H1 (cell line): ENCODE measurements at regions not wholly inside any gene's neighbourhood (a gene's known extent, or its start where the extent isn't known, plus 50 kb on each side); places are given as distances from the start of the nearest gene placed in this dataset.

Experiments used
- CTCF ChIA-PET: fragments of 300-600 bp; sonication (Branson Sonifier 250); formaldehyde crosslinking; loops from one replicate; lab custom pipeline; 2021; ENCODE audit not compliant: partially characterized antibody; lab: Charles Lee
- POLR2A ChIA-PET: fragments of 300-600 bp; sonication (Branson Sonifier 250); formaldehyde crosslinking; loops from one replicate; lab custom pipeline; 2021; ENCODE audit warnings: inconsistent platforms; ENCODE audit not compliant: partially characterized antibody; lab: Charles Lee
- DNase-seq, 2 experiments: peaks; one replicate each; pipeline versions ENCODE4 v3.0.0 to v3.0.0-alpha.2; 2010 to 2022; ENCODE audit warnings: low spot score in 2 of 2, low read depth in 1 of 2, mixed read lengths in 1 of 2
- FAIRE-seq: peaks from 2 replicates; lab custom pipeline; 2011; peaks lifted over from hg19 to GRCh38; lab: Jason Lieb, UNC
- H2AFZ ChIP-seq: 2 replicates; pipeline ENCODE4 v1.8.1; 2012; ENCODE audit warnings: low read length, inconsistent platforms
- H2AK5ac ChIP-seq: 2 replicates; pipeline ENCODE4 v1.6.1; 2013; ENCODE audit warnings: low read depth, low read length
- H2BK120ac ChIP-seq: replicated peaks from 2 replicates; pipeline ENCODE3; 2013; ENCODE audit warnings: low read depth, low read length, inconsistent platforms
- H2BK12ac ChIP-seq: 2 replicates; pipeline ENCODE4 v1.6.1; 2013; ENCODE audit warnings: low read depth, low read length
- H2BK15ac ChIP-seq: 2 replicates; pipeline ENCODE4 v1.6.1; 2013; ENCODE audit warnings: low read length
- H2BK20ac ChIP-seq: 2 replicates; pipeline ENCODE4 v1.6.1; 2013; ENCODE audit warnings: low read length
- H2BK5ac ChIP-seq: 2 replicates; pipeline ENCODE4 v1.6.1; 2013; ENCODE audit warnings: low read depth, low read length
- H3K14ac ChIP-seq: 2 replicates; pipeline ENCODE4 v1.6.1; 2013; ENCODE audit warnings: inconsistent platforms; ENCODE audit not compliant: insufficient read length
- H3K18ac ChIP-seq: 2 replicates; pipeline ENCODE4 v1.6.1; 2013; ENCODE audit warnings: low read length; ENCODE audit errors: extremely low read depth
- H3K23ac ChIP-seq: 2 replicates; pipeline ENCODE4 v1.6.1; 2013; ENCODE audit warnings: inconsistent platforms; ENCODE audit not compliant: insufficient read length
- H3K23me2 ChIP-seq: 2 replicates; pipeline ENCODE4 v1.6.1; 2013; ENCODE audit warnings: low read depth, low read length
- H3K27ac ChIP-seq: 2 replicates; pipeline ENCODE4 v1.6.1; 2011; ENCODE audit warnings: low read depth, low read length, inconsistent platforms
- H3K27me3 ChIP-seq, 4 experiments: replicated peaks in 1 of 4; 1 replicate in 1 of 4; 2 replicates in 3 of 4; pipeline versions ENCODE4 v1.6.1 to v1.8.1; 2011 to 2013; ENCODE audit warnings: low read length in 3 of 4, mild to moderate bottlenecking in 3 of 4, inconsistent platforms in 2 of 4, mixed read lengths in 2 of 4, moderate library complexity in 1 of 4; ENCODE audit not compliant: control insufficient read depth in 3 of 4, insufficient read depth in 3 of 4; ENCODE audit errors: extremely low read depth in 1 of 4
- H3K36me3 ChIP-seq, 4 experiments: 2 replicates each; pipeline versions ENCODE4 v1.6.1 to v1.8.1; 2011 to 2013; ENCODE audit warnings: mild to moderate bottlenecking in 4 of 4, low read length in 3 of 4, moderate library complexity in 2 of 4, control low read depth in 1 of 4, inconsistent platforms in 1 of 4; ENCODE audit not compliant: insufficient read depth in 4 of 4, control insufficient read depth in 2 of 4
- H3K4ac ChIP-seq: replicated peaks from 2 replicates; pipeline ENCODE3; 2013; ENCODE audit warnings: low read length, low read depth, mixed read lengths, inconsistent platforms; ENCODE audit not compliant: insufficient read length
- H3K4me1 ChIP-seq, 4 experiments: replicated peaks in 1 of 4; 1 replicate in 1 of 4; 2 replicates in 3 of 4; pipeline versions ENCODE4 v1.6.1 to v1.8.1; 2011 to 2013; ENCODE audit warnings: low read length in 3 of 4, inconsistent platforms in 2 of 4, mixed read lengths in 1 of 4; ENCODE audit not compliant: insufficient read depth in 4 of 4, control insufficient read depth in 3 of 4
- H3K4me2 ChIP-seq, 2 experiments: 2 replicates each; pipeline versions ENCODE4 v1.6.1 to v1.8.1; 2011 to 2013; ENCODE audit warnings: low read depth in 2 of 2, low read length in 2 of 2, control low read depth in 1 of 2, inconsistent platforms in 1 of 2, mild to moderate bottlenecking in 1 of 2; ENCODE audit not compliant: insufficient read depth in 1 of 2
- H3K4me3 ChIP-seq, 4 experiments: fragments of 200-600, 300-600 bp in 1 of 4; sonication (generic), shearing (Covaris generic), sonication (Bioruptor Twin) in 1 of 4; 2 replicates each; pipeline versions ENCODE4 v1.5.1 to v1.8.1; 2011 to 2016; ENCODE audit warnings: low read length in 4 of 4, low read depth in 3 of 4, control low read depth in 2 of 4, inconsistent platforms in 2 of 4, mild to moderate bottlenecking in 2 of 4, mixed read lengths in 1 of 4, moderate library complexity in 1 of 4; ENCODE audit not compliant: insufficient read depth in 2 of 4; ENCODE audit errors: extremely low read depth in 1 of 4
- H3K56ac ChIP-seq: replicated peaks from 2 replicates; pipeline ENCODE3; 2013; ENCODE audit warnings: low read depth, mild to moderate bottlenecking, mixed read lengths, low read length, inconsistent platforms; ENCODE audit not compliant: insufficient read length
- H3K79me1 ChIP-seq: 2 replicates; pipeline ENCODE4 v1.6.1; 2013; ENCODE audit warnings: low read depth, low read length, control low read depth
- H3K79me2 ChIP-seq, 2 experiments: 2 replicates each; pipeline versions ENCODE4 v1.6.1 to v1.8.1; 2012 to 2013; ENCODE audit warnings: low read length in 2 of 2, mild to moderate bottlenecking in 2 of 2, inconsistent platforms in 1 of 2; ENCODE audit not compliant: insufficient read depth in 2 of 2, control insufficient read depth in 1 of 2
- H3K9ac ChIP-seq, 4 experiments: replicated peaks in 1 of 4; 1 replicate in 1 of 4; 2 replicates in 3 of 4; pipeline versions ENCODE4 v1.6.1 to v1.8.1; 2011 to 2013; ENCODE audit warnings: low read depth in 3 of 4, low read length in 3 of 4, control low read depth in 2 of 4, mild to moderate bottlenecking in 2 of 4, moderate library complexity in 2 of 4, inconsistent platforms in 1 of 4; ENCODE audit errors: extremely low read depth in 1 of 4
- H3K9me3 ChIP-seq, 2 experiments: 2 replicates each; pipeline versions ENCODE4 v1.6.1 to v1.8.1; 2012 to 2013; ENCODE audit warnings: mild to moderate bottlenecking in 2 of 2, moderate library complexity in 2 of 2, control low read depth in 1 of 2, inconsistent platforms in 1 of 2, low read depth in 1 of 2, low read length in 1 of 2, mixed read lengths in 1 of 2; ENCODE audit not compliant: insufficient read depth in 2 of 2
- H4K20me1 ChIP-seq, 2 experiments: replicated peaks in 1 of 2; 2 replicates each; pipeline versions ENCODE3 to v1.8.1; 2011 to 2013; ENCODE audit warnings: inconsistent platforms in 2 of 2, low read length in 2 of 2, mild to moderate bottlenecking in 1 of 2; ENCODE audit not compliant: insufficient read depth in 2 of 2, control insufficient read depth in 1 of 2
- H4K5ac ChIP-seq: 2 replicates; pipeline ENCODE4 v1.6.1; 2013; ENCODE audit warnings: low read length, low read depth, mixed read lengths, inconsistent platforms; ENCODE audit not compliant: insufficient read length
- H4K8ac ChIP-seq: 2 replicates; pipeline ENCODE4 v1.8.0; 2013; ENCODE audit warnings: mild to moderate bottlenecking, moderate library complexity, low read length, inconsistent platforms; ENCODE audit not compliant: insufficient read depth; ENCODE audit errors: extremely low read depth
- H4K91ac ChIP-seq: replicated peaks from 2 replicates; pipeline ENCODE3; 2013; ENCODE audit warnings: low read length, mixed read lengths, inconsistent platforms; ENCODE audit not compliant: insufficient read length
- BACH1 ChIP-seq: IDR thresholded peaks from 2 replicates; pipeline ENCODE4 v1.6.1; 2012; ENCODE audit warnings: low read length, improper control_type of control experiment
- CHD1 ChIP-seq: IDR thresholded peaks from 2 replicates; pipeline ENCODE4 v1.6.1; 2012; ENCODE audit warnings: low read depth, low read length, improper control_type of control experiment
- HDAC2 ChIP-seq, 2 experiments: fragments of 300-600 bp in 1 of 2; sonication (generic) in 1 of 2; IDR thresholded peaks; 2 replicates each; pipeline ENCODE4 v1.6.1; 2011 to 2012; ENCODE audit warnings: low read depth in 2 of 2, low read length in 2 of 2, mild to moderate bottlenecking in 2 of 2, moderate library complexity in 2 of 2, borderline replicate concordance in 1 of 2, inconsistent platforms in 1 of 2
- KDM1A ChIP-seq: fragments of 200-600, 300-600 bp; sonication (generic); IDR thresholded peaks from 2 replicates; pipeline ENCODE4 v1.7.1; 2016; ENCODE audit warnings: mild to moderate bottlenecking, low read length, borderline replicate concordance
- NRF1 ChIP-seq: IDR thresholded peaks from 2 replicates; pipeline ENCODE4 v1.6.1; 2011; ENCODE audit warnings: mild to moderate bottlenecking, low read depth, low read length, improper control_type of control experiment
- POLR2AphosphoS5 ChIP-seq: IDR thresholded peaks from 2 replicates; pipeline ENCODE4 v1.6.1; 2011; ENCODE audit warnings: low read depth, low read length
- SP2 ChIP-seq: IDR thresholded peaks from 2 replicates; pipeline ENCODE4 v1.6.1; 2012; ENCODE audit warnings: mild to moderate bottlenecking, low read length, inconsistent platforms
- TEAD4 ChIP-seq: IDR thresholded peaks from 2 replicates; pipeline ENCODE4 v1.6.1; 2012; ENCODE audit warnings: low read depth, low read length, inconsistent platforms, mixed read lengths
- WGBS, 2 experiments: shearing (Covaris generic) in 1 of 2; methylation state at CpG; one replicate each; pipeline versions ENCODE4 v1.1.6 to v1.1.7; 2013 to 2015; ENCODE audit warnings: low lambda C conversion rate in 2 of 2, mixed read lengths in 2 of 2, inconsistent platforms in 1 of 2, low coverage in 1 of 2, missing lambda C conversion rate in 1 of 2; ENCODE audit not compliant: insufficient replicate concordance in 2 of 2, insufficient coverage in 1 of 2, insufficient read length in 1 of 2; ENCODE audit errors: extremely low coverage in 1 of 2, missing lambda C conversion rate in 1 of 2; 5-methylcytosine and 5-hydroxymethylcytosine counted together

DNA sequence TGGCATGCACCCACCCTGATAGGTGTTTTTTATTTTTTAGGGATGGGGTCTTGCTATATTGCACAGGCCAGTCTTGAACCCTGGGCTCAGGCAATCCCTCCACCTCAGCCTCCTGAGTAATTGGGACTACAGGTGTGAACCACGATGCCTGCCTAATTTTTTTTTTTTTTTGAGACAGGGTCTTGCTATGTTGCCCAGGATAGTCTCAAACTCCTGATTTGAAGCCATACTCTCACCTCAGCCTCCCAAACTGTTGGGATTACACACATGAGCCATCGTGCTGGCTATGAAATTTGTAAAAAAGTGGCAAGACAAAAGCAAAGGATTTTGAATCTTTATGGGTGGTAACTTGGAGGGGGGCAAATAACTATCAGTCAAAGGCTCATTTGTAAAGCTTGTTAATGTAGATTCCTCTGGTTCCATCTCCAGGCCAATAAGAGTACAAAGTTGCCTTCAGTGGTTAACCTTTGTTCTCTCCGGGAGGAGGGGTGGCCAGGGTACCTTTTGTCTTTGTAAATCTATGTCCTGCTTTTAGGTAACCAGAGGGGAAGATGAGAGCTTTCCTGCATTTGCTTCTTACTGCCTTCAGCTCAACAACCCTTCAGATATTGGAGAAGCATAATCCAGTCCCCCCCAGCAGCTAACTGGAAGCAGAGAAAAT is 372.0 kb upstream of the JARID2 start:
- H4K5ac ChIP-seq, result no peak overlapping the region
- H2BK120ac ChIP-seq, result no peak overlapping the region
- no peak overlapping the region for H3K18ac ChIP-seq
- ChIA-PET POLR2A (interaction anchor here (0.7 to 1.3 kb wide), 3 partner anchors 10 to 494 kb away, joined by 3 to 4 read pairs (median 3); no protein-coding TSS in a partner anchor), CTCF (interaction anchor here (0.6 to 2.0 kb wide), 5 partner anchors 10 to 251 kb away, joined by 3 to 7 read pairs (median 3); no protein-coding TSS in a partner anchor)
- H3K4me2 ChIP-seq, result peak overlapping the region in 1 of 2 experiments; percentile 20; a peak in 2 of 4 replicates
- no peak overlapping the region; the same call in 1 of the 2 replicates for H3K27ac ChIP-seq
- H3K9ac ChIP-seq, result no peak overlapping the region
- FAIRE-seq (peak; percentile 85), DNase-seq (no peak)
- no peaks in the 10 kb centered on the region for H3K9me3 ChIP-seq
- H2AK5ac ChIP-seq, result no peak overlapping the region
- H2BK5ac ChIP-seq, result no peak overlapping the region; the same call in 1 of the 2 replicates
- peaks cover 0 to 5% (median 0%) of the 10 kb centered on the region in 4 experiments; a peak in 1 of 8 replicates for H3K36me3 ChIP-seq
- H3K23ac ChIP-seq, result no peak overlapping the region
- H3K56ac ChIP-seq, result no peak overlapping the region
- no peak overlapping the region for H4K8ac ChIP-seq
- H2AFZ ChIP-seq, result no peak overlapping the region
- H3K79me1 ChIP-seq, result no peaks in the 10 kb centered on the region; the same call in 1 of the 2 replicates
- no peaks in the 10 kb centered on the region for H3K79me2 ChIP-seq
- peaks cover 0 to 11% (median 3%) of the 10 kb centered on the region in 4 experiments; a peak in 5 of 7 replicates for H3K4me1 ChIP-seq
- H2BK15ac ChIP-seq, result 0 out of 2 replicates have a peak overlapping the region, but pooled peaks have one; percentile 49
- H3K23me2 ChIP-seq, result 0 out of 2 replicates have a peak, but pooled peaks cover 4% of the 10 kb centered on the region
- H3K27me3 ChIP-seq, result no peaks in the 10 kb centered on the region
- no peak overlapping the region for H3K4me3 ChIP-seq
- 67% methylated on average over 3 of the region's 3 CpGs; no CpG with 5 or more reads in 1 of the 2 experiments for WGBS, 2 experiments
- no peak overlapping the region for H3K4ac ChIP-seq
- no peak overlapping the region for H2BK12ac ChIP-seq
- H2BK20ac ChIP-seq, result no peak overlapping the region
- H4K91ac ChIP-seq, result no peak overlapping the region
- no peak for TF ChIP-seq POLR2AphosphoS5
- TF ChIP-seq HDAC2 (IDR thresholded peaks at IDR 0.05; ENCODE audit: borderline replicate concordance in 1 of 2, low read depth in 2 of 2, low read length in 2 of 2), result peak in 1 of 2 experiments; percentile 83; a peak in 1 of 4 replicates
- TF ChIP-seq CHD1, result no peak
- TF ChIP-seq SP2, result no peak
- no peak for TF ChIP-seq TEAD4
- no peak for TF ChIP-seq NRF1
- TF ChIP-seq BACH1, result no peak
- TF ChIP-seq KDM1A, result peak; percentile 92; the same call in 1 of the 2 replicates
- no peak overlapping the region for H3K14ac ChIP-seq
- H4K20me1 ChIP-seq, result no peaks in the 10 kb centered on the region
